GM23338 (cell line): ENCODE measurements at regions not wholly inside any gene's neighbourhood (a gene's known extent, or its start where the extent isn't known, plus 50 kb on each side); places are given as distances from the start of the nearest gene placed in this dataset.

ENCODE experiments used
- ATAC-seq: fragments of 200-7000 bp; cut with Tn5 transposase; 3 replicates; pipeline ENCODE4 v1.9.1; 2020
- DNase-seq: peaks from one replicate; pipeline ENCODE4 v3.0.0-alpha.2; 2015; ENCODE audit warnings: low spot score
- H2AFZ ChIP-seq: fragments of 200-600 bp; sonication (generic); 2 replicates; pipeline ENCODE4 v1.8.0; 2016; ENCODE audit warnings: antibody characterized with exemption, mild to moderate bottlenecking, moderate library complexity
- H3F3A ChIP-seq: fragments of 200-600 bp; sonication (generic); replicated peaks from 2 replicates; pipeline ENCODE4 v1.8.0; 2017; ENCODE audit warnings: antibody characterized with exemption, mixed run types, low read depth
- H3K27ac ChIP-seq: fragments of 200-600 bp; sonication (generic); 2 replicates; pipeline ENCODE4 v1.6.1; 2016; ENCODE audit warnings: low read depth
- H3K27me3 ChIP-seq: fragments of 200-600 bp; sonication (generic); 2 replicates; pipeline ENCODE4 v1.8.0; 2016; ENCODE audit warnings: mild to moderate bottlenecking, mixed run types, moderate library complexity; ENCODE audit not compliant: insufficient read depth
- H3K36me3 ChIP-seq: fragments of 200-600 bp; sonication (generic); 2 replicates; pipeline ENCODE4 v1.8.0; 2016; ENCODE audit warnings: mild to moderate bottlenecking; ENCODE audit not compliant: insufficient read depth
- H3K4me1 ChIP-seq: fragments of 200-600 bp; sonication (generic); 2 replicates; pipeline ENCODE4 v1.8.0; 2016; ENCODE audit warnings: mild to moderate bottlenecking, moderate library complexity; ENCODE audit not compliant: insufficient read depth
- H3K4me2 ChIP-seq: fragments of 200-600 bp; sonication (generic); 2 replicates; pipeline ENCODE4 v1.7.1; 2017; ENCODE audit warnings: mixed run types
- H3K4me3 ChIP-seq: fragments of 200-600 bp; sonication (generic); 2 replicates; pipeline ENCODE4 v1.6.1; 2016; ENCODE audit warnings: mixed run types
- H3K79me2 ChIP-seq: fragments of 200-600 bp; sonication (generic); replicated peaks from 2 replicates; pipeline ENCODE4 v1.8.0; 2017; ENCODE audit warnings: mild to moderate bottlenecking; ENCODE audit not compliant: insufficient read depth
- H3K9me2 ChIP-seq: fragments of 200-600 bp; sonication (generic); 2 replicates; pipeline ENCODE4 v1.8.0; 2017; ENCODE audit not compliant: insufficient read depth
- H4K20me1 ChIP-seq: fragments of 200-600 bp; sonication (generic); replicated peaks from 2 replicates; pipeline ENCODE4 v1.8.0; 2017; ENCODE audit warnings: mild to moderate bottlenecking; ENCODE audit not compliant: insufficient read depth
- H3K27ac Mint-ChIP-seq: 2 replicates; pipeline ENCODE4 v1.8.0; 2020; ENCODE audit warnings: inconsistent platforms, mild to moderate bottlenecking, moderate library complexity, mixed read lengths
- H3K27me3 Mint-ChIP-seq: 3 replicates; pipeline ENCODE4 v1.8.0; 2022; ENCODE audit warnings: low read depth, mild to moderate bottlenecking, moderate library complexity, mixed read lengths, inconsistent platforms; ENCODE audit not compliant: insufficient read depth, poor library complexity
- H3K36me3 Mint-ChIP-seq: 3 replicates; pipeline ENCODE4 v1.8.0; 2021; ENCODE audit warnings: low read depth, mild to moderate bottlenecking, inconsistent platforms, moderate library complexity, mixed read lengths
- H3K4me1 Mint-ChIP-seq: 3 replicates; pipeline ENCODE4 v1.8.0; 2020; ENCODE audit warnings: mild to moderate bottlenecking, inconsistent platforms, mixed read lengths
- H3K4me3 Mint-ChIP-seq: 3 replicates; pipeline ENCODE4 v1.8.0; 2021; ENCODE audit warnings: moderate library complexity, mild to moderate bottlenecking, inconsistent platforms, mixed read lengths
- H3K9me3 Mint-ChIP-seq: 3 replicates; pipeline ENCODE4 v1.8.0; 2020; ENCODE audit warnings: moderate library complexity, mild to moderate bottlenecking, inconsistent platforms, mixed read lengths
- CREB1 ChIP-seq: fragments of 250-450 bp; sonication (Bioruptor Pico); IDR thresholded peaks from 2 replicates; pipeline ENCODE4 v1.5.0; 2020; ENCODE audit warnings: low read depth, mild to moderate bottlenecking, moderate library complexity
- CTCF ChIP-seq, 2 experiments: fragments of 200-600 bp in 1 of 2; sonication (generic) in 1 of 2; conservative IDR thresholded peaks; 2 replicates each; pipeline versions ENCODE4 v1.5.1 to v1.6.1; 2016 to 2017; ENCODE audit warnings: antibody characterized with exemption in 2 of 2, low read depth in 2 of 2, mild to moderate bottlenecking in 2 of 2, moderate library complexity in 1 of 2
- ETS1 ChIP-seq: IDR thresholded peaks from 2 replicates; pipeline ENCODE4 v1.6.1; 2016; ENCODE audit warnings: antibody characterized with exemption
- EZH2 ChIP-seq: fragments of 200-600 bp; sonication (generic); IDR thresholded peaks from one replicate; pipeline ENCODE4 v1.8.0; 2017; ENCODE audit warnings: antibody characterized with exemption, mild to moderate bottlenecking, low read depth; ENCODE audit not compliant: unreplicated experiment
- EZH2phosphoT487 ChIP-seq: fragments of 200-600 bp; sonication (generic); IDR thresholded peaks from one replicate; pipeline ENCODE4 v1.8.1; 2018; ENCODE audit warnings: antibody characterized with exemption; ENCODE audit not compliant: unreplicated experiment
- JUNB ChIP-seq: IDR thresholded peaks from one replicate; pipeline ENCODE4 v1.6.1; 2016; ENCODE audit warnings: antibody characterized with exemption; ENCODE audit not compliant: unreplicated experiment
- NANOG ChIP-seq: IDR thresholded peaks from 2 replicates; pipeline ENCODE4 v1.6.1; 2016; ENCODE audit warnings: antibody characterized with exemption, borderline replicate concordance
- POLR2AphosphoS5 ChIP-seq: IDR thresholded peaks from 2 replicates; pipeline ENCODE4 v1.6.1; 2016; ENCODE audit warnings: antibody characterized with exemption, low read depth
- REST ChIP-seq: IDR thresholded peaks from one replicate; pipeline ENCODE4 v1.6.1; 2018; ENCODE audit warnings: antibody characterized with exemption; ENCODE audit not compliant: unreplicated experiment
- STAT1 ChIP-seq: IDR thresholded peaks from one replicate; pipeline ENCODE4 v1.6.1; 2016; ENCODE audit warnings: antibody characterized with exemption; ENCODE audit not compliant: unreplicated experiment
- ZNF114 ChIP-seq: fragments of 250-450 bp; sonication (Bioruptor Pico); IDR thresholded peaks from 2 replicates; pipeline ENCODE4 v1.5.0; 2020; ENCODE audit warnings: mild to moderate bottlenecking, moderate library complexity
- ZNF331 ChIP-seq: fragments of 250-450 bp; sonication (Bioruptor Pico); IDR thresholded peaks from 2 replicates; pipeline ENCODE4 v1.5.0; 2020; ENCODE audit warnings: low read depth, mild to moderate bottlenecking, moderate library complexity
- ZNF462 ChIP-seq: fragments of 250-450 bp; sonication (Bioruptor Pico); IDR thresholded peaks from 2 replicates; pipeline ENCODE4 v1.5.0; 2020; ENCODE audit warnings: mild to moderate bottlenecking, moderate library complexity

GRCh38 chr9:113798062-113799030 lies 77.8 kb upstream of the ZNF618 start:
- peak; percentile 52 for DNase-seq

More at GRCh38 chr9:113798062-113799030, 77.8 kb upstream of the ZNF618 start:
- Mint-ChIP-seq H3K9me3 (no peaks in the 10 kb centered on the region), H3K27ac (no peak overlapping the region), H3K36me3 (no peaks in the 10 kb centered on the region), H3K4me3 (no peak overlapping the region), H3K4me1 (peaks cover 18% of the 10 kb centered on the region), H3K27me3 (peaks cover 10% of the 10 kb centered on the region)
- Histone ChIP-seq H3F3A (no peaks in the 10 kb centered on the region), H3K27me3 (no peaks in the 10 kb centered on the region), H3K36me3 (no peaks in the 10 kb centered on the region), H3K4me1 (peaks cover 21% of the 10 kb centered on the region), H3K79me2 (no peaks in the 10 kb centered on the region), H4K20me1 (no peaks in the 10 kb centered on the region), H3K4me3 (no peak overlapping the region), H3K4me2 (no peak overlapping the region), H3K27ac (peak overlapping the region; percentile 39; the same call in 1 of the 2 replicates), H3K9me2 (no peaks in the 10 kb centered on the region), H2AFZ (no peak overlapping the region)
- peak; percentile 63 for ATAC-seq
- TF ChIP-seq CREB1 (CRISPR knock-in tag) = no peak
- TF ChIP-seq EZH2 = no peak
- TF ChIP-seq CTCF (conservative IDR thresholded peaks at IDR 0.05; ENCODE audit: low read depth in 2 of 2) = no peak
- no peak for TF ChIP-seq JUNB
- no peak for TF ChIP-seq ZNF462 (CRISPR knock-in tag)
- TF ChIP-seq REST = no peak
- no peak for TF ChIP-seq ETS1
- TF ChIP-seq EZH2phosphoT487 = no peak
- no peak for TF ChIP-seq ZNF331 (CRISPR knock-in tag)
- TF ChIP-seq ZNF114 (CRISPR knock-in tag) = no peak
- TF ChIP-seq NANOG = no peak
- TF ChIP-seq POLR2AphosphoS5 = no peak
- TF ChIP-seq STAT1 = no peak
